HEK293 (cell line): ENCODE measurements at regions not wholly inside any gene's neighbourhood (a gene's known extent, or its start where the extent isn't known, plus 50 kb on each side); places are given as distances from the start of the nearest gene placed in this dataset.

Source experiments
- REPIN1 ChIP-seq: fragments of 450-650 bp; formaldehyde crosslinking; IDR thresholded peaks from 2 replicates; pipeline ENCODE4 v1.5.1; 2017; ENCODE audit warnings: missing biosample characterization, missing genetic modification characterization, low read depth
- SCRT2 ChIP-seq: fragments of 450-650 bp; formaldehyde crosslinking; IDR thresholded peaks from 2 replicates; pipeline ENCODE4 v1.5.1; 2016; ENCODE audit warnings: missing biosample characterization, missing genetic modification characterization
- ZBTB7A ChIP-seq: fragments of 450-650 bp; formaldehyde crosslinking; IDR thresholded peaks from 2 replicates; pipeline ENCODE4 v1.5.1; 2016; ENCODE audit warnings: low read depth, missing biosample characterization, missing genetic modification characterization
- ZFP3 ChIP-seq: fragments of 450-650 bp; formaldehyde crosslinking; IDR thresholded peaks from 2 replicates; pipeline ENCODE4 v1.5.1; 2016; ENCODE audit warnings: low read depth, missing biosample characterization, missing genetic modification characterization
- ZNF114 ChIP-seq: fragments of 450-650 bp; formaldehyde crosslinking; IDR thresholded peaks from 2 replicates; pipeline ENCODE4 v1.5.0; 2017; ENCODE audit warnings: missing biosample characterization, missing genetic modification characterization
- ZNF121 ChIP-seq: fragments of 450-650 bp; formaldehyde crosslinking; IDR thresholded peaks from 2 replicates; pipeline ENCODE4 v1.5.1; 2016; ENCODE audit warnings: missing biosample characterization, missing genetic modification characterization
- ZNF133 ChIP-seq: fragments of 450-650 bp; formaldehyde crosslinking; IDR thresholded peaks from 2 replicates; pipeline ENCODE4 v1.5.1; 2016; ENCODE audit warnings: missing biosample characterization, missing genetic modification characterization
- ZNF140 ChIP-seq: fragments of 450-650 bp; formaldehyde crosslinking; IDR thresholded peaks from 2 replicates; pipeline ENCODE4 v1.5.1; 2016; ENCODE audit warnings: missing biosample characterization, missing genetic modification characterization
- ZNF175 ChIP-seq: fragments of 450-650 bp; formaldehyde crosslinking; IDR thresholded peaks from 2 replicates; pipeline ENCODE4 v1.5.1; 2016; ENCODE audit warnings: missing biosample characterization, missing genetic modification characterization
- ZNF404 ChIP-seq: fragments of 450-650 bp; formaldehyde crosslinking; IDR thresholded peaks from 2 replicates; pipeline ENCODE4 v1.5.1; 2017; ENCODE audit warnings: missing biosample characterization, missing genetic modification characterization
- ZNF792 ChIP-seq: fragments of 450-650 bp; formaldehyde crosslinking; IDR thresholded peaks from 2 replicates; pipeline ENCODE4 v1.5.1; 2016; ENCODE audit warnings: missing biosample characterization, missing genetic modification characterization
- TF ChIP-seq, protein P1 (sequence below): fragments of 450-650 bp; formaldehyde crosslinking; IDR thresholded peaks from 2 replicates; pipeline ENCODE4 v1.5.1; 2016; ENCODE audit warnings: missing biosample characterization, missing genetic modification characterization
- TF ChIP-seq, protein P2 (sequence below): fragments of 450-650 bp; formaldehyde crosslinking; IDR thresholded peaks from 2 replicates; pipeline ENCODE4 v1.5.1; 2016; ENCODE audit warnings: missing biosample characterization, missing genetic modification characterization

DNA sequence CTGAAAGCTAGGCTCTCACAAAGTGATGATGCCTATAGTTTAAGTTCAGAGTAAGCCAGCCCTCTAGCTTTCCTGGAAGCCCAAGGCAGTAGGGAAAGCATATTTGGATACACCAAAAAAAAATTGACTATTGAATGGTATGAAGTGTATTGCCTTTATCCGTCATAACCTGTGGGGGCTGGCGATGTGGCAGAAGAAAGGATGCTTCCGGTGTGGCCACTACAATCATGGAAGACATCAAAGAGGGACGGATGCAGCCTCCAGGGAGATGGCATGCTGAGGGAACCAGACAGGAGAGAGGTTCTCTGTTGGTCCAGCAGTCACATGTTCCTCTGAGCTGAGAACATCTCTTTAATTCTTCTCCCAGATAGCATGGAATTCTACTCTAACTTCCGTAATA lies 170.3 kb downstream of the TMEM18 start:
- TF ChIP-seq, protein P1, sequence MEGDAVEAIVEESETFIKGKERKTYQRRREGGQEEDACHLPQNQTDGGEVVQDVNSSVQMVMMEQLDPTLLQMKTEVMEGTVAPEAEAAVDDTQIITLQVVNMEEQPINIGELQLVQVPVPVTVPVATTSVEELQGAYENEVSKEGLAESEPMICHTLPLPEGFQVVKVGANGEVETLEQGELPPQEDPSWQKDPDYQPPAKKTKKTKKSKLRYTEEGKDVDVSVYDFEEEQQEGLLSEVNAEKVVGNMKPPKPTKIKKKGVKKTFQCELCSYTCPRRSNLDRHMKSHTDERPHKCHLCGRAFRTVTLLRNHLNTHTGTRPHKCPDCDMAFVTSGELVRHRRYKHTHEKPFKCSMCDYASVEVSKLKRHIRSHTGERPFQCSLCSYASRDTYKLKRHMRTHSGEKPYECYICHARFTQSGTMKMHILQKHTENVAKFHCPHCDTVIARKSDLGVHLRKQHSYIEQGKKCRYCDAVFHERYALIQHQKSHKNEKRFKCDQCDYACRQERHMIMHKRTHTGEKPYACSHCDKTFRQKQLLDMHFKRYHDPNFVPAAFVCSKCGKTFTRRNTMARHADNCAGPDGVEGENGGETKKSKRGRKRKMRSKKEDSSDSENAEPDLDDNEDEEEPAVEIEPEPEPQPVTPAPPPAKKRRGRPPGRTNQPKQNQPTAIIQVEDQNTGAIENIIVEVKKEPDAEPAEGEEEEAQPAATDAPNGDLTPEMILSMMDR: no peak
- TF ChIP-seq ZNF114 (tag by site-specific recombination) (no peak), SCRT2 (no peak), ZNF175 (tag by site-specific recombination) (no peak), ZNF792 (no peak), ZBTB7A (no peak), ZNF404 (tag by site-specific recombination) (no peak), REPIN1 (tag by site-specific recombination) (no peak), ZFP3 (tag by site-specific recombination) (no peak), ZNF133 (no peak), ZNF121 (tag by site-specific recombination) (no peak), ZNF140 (tag by site-specific recombination) (no peak)
- TF ChIP-seq, protein P2, sequence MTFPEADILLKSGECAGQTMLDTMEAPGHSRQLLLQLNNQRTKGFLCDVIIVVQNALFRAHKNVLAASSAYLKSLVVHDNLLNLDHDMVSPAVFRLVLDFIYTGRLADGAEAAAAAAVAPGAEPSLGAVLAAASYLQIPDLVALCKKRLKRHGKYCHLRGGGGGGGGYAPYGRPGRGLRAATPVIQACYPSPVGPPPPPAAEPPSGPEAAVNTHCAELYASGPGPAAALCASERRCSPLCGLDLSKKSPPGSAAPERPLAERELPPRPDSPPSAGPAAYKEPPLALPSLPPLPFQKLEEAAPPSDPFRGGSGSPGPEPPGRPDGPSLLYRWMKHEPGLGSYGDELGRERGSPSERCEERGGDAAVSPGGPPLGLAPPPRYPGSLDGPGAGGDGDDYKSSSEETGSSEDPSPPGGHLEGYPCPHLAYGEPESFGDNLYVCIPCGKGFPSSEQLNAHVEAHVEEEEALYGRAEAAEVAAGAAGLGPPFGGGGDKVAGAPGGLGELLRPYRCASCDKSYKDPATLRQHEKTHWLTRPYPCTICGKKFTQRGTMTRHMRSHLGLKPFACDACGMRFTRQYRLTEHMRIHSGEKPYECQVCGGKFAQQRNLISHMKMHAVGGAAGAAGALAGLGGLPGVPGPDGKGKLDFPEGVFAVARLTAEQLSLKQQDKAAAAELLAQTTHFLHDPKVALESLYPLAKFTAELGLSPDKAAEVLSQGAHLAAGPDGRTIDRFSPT (tag by site-specific recombination): no peak
